ENCODE measurements at regions not wholly inside any gene's neighbourhood (a gene's known extent, or its start where the extent isn't known, plus 50 kb on each side); places are given as distances from the start of the nearest gene placed in this dataset.

DNA sequence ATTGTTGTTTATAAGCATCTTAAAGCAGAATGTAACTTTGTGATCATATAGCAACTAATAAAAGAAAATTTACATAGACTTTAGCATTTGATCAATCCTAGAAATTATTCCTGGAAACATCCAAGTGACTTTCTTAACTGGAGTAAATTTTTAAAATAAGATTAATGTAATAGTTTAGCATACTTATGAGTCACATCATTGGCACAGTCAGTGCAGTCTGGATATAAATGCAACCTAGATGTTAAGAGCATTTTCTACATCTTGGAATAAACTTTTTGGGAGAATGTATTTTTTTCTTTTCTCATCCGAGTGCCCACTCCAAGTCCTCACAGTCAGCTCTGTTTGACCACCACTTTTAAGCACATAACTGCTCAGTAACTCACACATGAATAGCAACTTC, 324.6 kb upstream of the PLSCR5 start:
- DNase-seq (ENCODE audit: low read depth in 2 of 3, low spot score in 2 of 3): no peak

GRCh38 chr3:146928421-146929059, 323.4 kb upstream of the PLSCR5 start:
- DNase-seq (ENCODE audit: low read depth in 2 of 3, low spot score in 2 of 3): no peak

DNA sequence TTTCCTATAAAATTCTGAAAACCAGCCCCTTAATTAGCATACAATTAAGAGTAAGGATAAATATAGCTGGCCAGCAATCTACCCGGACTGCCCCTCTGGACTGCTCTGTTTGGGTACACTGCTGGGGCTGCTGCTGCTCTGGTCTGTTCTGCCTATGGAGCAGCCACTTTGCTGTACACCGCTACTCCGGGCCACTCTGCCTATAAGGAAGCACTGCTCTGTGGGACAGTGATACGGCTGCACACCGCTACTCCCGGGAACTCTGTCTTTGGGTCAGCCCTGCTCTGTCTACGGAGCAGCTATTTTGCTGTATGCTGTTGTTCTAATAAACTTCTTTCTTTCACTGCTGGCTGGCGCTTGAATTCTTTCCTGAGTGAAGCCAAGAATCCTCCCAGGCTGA, 316.5 kb upstream of the PLSCR5 start:
- DNase-seq (ENCODE audit: low read depth in 2 of 3, low spot score in 2 of 3): no peak

DNA sequence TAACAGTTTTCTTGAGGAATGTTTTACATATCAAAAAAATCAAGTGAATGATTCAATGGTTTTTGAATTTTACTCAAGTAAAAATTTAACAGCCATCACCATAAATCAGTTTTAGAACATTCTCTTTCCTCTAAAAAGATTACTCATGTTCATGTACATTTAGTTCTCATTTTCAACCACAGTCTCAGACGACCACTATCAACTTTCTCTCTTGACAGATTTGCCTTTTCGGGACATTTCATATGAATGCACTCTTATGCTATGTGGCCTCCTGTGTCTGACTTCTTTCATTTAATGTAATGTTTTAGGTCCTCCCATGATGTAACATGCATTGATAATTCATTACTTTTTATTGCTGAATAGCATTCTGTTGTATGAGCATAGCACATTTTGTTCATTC, 309.3 kb upstream of the PLSCR5 start:
- no peak for DNase-seq (ENCODE audit: low read depth in 2 of 3, low spot score in 2 of 3)

DNA sequence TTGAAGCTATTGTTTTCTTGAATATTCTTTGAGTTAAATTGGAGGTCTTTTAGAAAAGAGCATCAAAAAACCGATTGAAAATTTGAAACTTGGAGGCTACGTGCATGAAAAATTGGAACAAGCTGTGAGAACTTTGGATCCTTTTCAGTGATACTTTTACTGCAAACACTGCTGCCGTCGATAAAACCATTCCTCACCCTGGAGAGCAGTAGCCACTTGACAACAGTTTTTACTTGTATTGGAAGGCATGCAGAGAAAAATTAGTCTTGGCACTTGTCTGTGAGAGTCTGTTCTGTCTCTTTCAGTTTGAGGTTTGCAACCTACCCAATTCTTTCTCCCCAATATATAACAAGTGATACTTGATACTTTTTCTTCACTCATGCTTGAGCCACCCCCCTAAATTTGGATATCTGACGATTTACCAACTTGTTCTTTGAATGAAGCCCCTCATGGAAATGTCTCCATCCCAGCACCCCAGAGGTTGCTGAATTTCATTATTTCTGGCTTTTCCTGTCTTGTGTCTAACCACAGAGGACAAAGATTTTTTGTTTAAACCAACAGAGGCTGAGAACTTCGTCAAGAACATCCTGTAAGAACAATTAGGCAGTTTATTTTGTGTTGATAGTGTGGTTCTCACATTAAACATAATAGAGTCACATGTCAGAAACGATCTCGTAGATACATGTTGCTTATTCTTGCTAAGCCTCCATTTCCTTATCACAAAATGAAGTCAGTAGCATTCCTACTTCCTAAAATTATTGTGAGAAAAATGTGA, 307.3 kb upstream of the PLSCR5 start:
- no peak for DNase-seq (ENCODE audit: low read depth in 2 of 3, low spot score in 2 of 3)

DNA sequence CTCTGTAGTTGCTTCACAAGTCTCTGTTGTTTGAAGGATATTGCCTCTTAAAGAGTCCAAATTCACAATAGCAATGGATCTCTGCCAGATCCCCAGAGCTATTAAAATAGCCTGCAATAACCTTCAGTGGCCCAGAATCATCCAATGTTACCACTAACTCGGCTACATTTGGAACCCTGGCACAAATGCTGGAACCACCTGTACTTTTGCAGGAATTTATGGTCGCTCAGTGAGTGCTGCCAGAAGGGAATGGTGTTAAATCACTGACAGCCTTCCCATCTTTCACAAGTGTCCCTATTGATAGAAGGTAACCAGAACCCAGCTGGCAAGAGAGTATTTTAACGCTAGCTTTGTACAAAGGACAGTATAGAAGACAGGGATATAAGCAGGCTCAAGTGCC, 298.8 kb upstream of the PLSCR5 start:
- no peak for DNase-seq (ENCODE audit: low read depth in 2 of 3, low spot score in 2 of 3)

DNA sequence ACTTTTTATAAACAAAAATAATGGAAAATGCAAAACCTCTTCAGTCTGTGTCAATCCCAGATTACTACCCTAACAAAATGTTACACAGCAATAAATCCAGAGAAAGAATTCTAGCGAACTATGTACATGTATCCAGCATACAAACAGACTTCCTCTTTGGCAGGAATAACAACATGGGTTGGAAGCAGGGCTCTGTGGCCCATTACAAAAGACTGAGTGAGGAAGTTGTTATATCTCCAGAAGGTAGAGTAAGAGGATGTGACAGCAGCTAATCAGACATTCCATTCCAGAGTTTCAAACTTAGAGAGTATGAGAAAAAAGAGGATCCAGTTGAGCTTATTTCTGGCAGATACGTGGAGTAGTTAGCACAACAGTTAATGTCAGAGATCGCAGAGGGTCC, 294.0 kb upstream of the PLSCR5 start:
- no peak for DNase-seq (ENCODE audit: low read depth in 2 of 3, low spot score in 2 of 3)

- no peak for DNase-seq (ENCODE audit: low read depth in 2 of 3, low spot score in 2 of 3)
Measured at GRCh38 chr3:146896711-146897110, 291.6 kb upstream of the PLSCR5 start.

- DNase-seq (ENCODE audit: low read depth in 2 of 3, low spot score in 2 of 3): no peak
Measured at GRCh38 chr3:146895026-146895749, 290.0 kb upstream of the PLSCR5 start.

DNA sequence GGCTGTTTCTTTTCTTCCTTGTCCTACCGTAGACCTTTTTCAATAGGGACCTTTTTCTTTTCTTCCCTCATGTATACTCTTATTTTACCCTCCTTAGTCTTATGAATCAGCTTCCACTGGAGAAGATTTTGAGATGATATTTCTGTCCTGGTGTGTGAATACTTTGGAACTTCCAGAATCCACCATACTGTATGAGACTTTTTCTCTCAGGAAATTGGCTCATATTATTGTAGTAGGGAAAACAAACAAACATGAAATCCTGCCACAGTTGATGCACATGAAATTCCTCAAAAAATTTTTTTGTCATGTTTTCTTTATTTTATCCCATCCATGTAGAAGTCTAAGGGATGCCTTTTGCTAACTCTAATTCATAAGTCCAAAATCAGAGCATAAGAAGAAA, 289.3 kb upstream of the PLSCR5 start:
- no peak for DNase-seq (ENCODE audit: low read depth in 2 of 3, low spot score in 2 of 3)

DNA sequence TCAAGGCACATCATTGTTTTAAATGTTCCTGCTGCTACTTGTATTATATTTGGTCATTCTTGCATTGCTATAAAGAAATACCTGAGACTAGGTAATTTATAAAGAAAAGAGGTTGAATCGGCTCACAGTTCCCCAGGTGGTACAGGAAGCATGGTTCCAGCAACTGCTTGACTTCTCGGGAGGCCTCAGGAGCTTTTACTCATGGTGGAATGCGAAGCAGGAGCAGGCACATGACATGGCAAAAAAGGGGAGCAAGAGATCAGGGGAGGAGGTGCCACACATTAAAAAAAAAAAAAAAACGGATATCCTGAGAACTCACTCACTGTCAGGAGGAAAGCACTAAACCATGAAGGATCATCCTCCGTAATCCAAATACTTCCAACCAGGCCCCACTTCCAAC, 286.9 kb upstream of the PLSCR5 start:
- no peak for DNase-seq (ENCODE audit: low read depth in 2 of 3, low spot score in 2 of 3)

DNA sequence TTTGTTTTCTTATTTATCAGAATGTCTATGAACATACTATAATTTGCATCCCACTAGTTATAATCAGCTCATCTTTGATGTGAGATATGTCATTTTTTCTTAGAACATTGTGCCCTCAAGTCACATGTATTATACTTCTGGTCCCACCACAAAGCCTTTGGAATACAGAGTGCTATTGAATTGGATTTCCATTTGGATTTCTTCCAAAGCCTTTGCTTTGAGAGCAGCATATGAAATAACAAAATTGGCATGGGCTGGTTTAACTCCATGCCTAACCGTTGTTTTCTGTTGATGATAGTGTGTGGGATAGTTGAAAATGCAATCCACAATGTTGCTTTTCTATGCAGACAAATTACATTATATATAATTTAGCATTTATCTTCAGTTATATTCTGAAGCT, 284.5 kb upstream of the PLSCR5 start:
- no peak for DNase-seq (ENCODE audit: low read depth in 2 of 3, low spot score in 2 of 3)

GRCh38 chr3:146888176-146888575, 283.0 kb upstream of the PLSCR5 start:
- no peak for DNase-seq (ENCODE audit: low read depth in 2 of 3, low spot score in 2 of 3)

GRCh38 chr3:146884721-146885120, 279.6 kb upstream of the PLSCR5 start:
- DNase-seq (ENCODE audit: low read depth in 2 of 3, low spot score in 2 of 3): no peak

GRCh38 chr3:146884296-146884695, 279.1 kb upstream of the PLSCR5 start:
- no peak for DNase-seq (ENCODE audit: low read depth in 2 of 3, low spot score in 2 of 3)

DNA sequence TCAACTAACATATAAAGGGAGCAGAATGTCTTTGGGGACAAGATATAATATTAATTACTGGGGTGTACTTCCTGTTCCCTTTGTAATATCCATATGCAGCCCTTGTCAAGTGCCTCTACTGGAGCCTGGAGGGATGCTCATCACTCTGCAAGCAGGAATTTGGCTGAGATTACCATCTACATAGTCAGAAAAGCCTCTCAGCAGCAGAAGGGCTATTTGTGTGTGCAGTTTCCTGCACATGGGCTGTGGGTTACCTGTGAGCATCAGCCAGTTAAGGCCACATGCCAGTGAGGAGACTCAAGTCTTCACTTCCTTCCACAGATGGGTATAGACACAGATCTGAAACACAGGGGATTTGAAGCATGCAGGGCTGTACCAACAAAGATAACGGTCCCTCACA, 278.1 kb upstream of the PLSCR5 start:
- DNase-seq (ENCODE audit: low read depth in 2 of 3, low spot score in 2 of 3): no peak

DNA sequence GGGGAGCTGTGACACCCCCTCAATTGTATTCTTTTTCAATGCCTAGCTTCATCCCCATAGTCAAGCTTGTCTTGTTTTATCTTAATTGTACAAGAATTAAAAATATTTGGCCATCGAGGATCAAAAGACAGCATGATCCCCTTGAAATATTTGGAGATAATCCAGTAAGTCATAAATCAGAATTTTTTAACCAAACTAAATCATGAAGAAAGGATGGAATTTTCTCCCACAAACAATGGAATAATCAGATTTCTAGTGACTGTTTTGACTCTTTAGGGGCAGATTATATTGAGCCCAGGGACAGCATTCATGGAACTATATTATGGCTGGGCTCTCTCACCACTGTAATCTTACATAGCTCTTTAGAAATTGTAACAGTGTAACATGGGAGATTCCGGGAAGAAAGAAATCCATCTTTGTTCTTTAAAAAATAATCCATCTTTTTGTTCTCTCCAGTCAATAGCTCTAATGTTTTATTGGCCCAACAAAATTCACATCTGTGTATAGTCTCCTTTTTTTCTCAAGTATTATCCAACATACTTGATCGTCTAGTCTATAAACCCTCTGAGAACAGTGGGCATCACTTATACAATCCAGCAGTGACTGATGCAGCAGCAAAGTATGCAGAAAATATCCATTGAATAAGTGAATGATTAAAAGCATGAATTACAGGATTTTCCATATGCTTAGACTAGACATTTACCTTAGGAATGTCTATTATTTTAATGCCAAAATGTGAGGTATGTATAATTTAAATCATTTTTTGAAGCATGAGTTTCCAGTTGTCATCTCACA, 277.0 kb upstream of the PLSCR5 start:
- no peak for DNase-seq (ENCODE audit: low read depth in 2 of 3, low spot score in 2 of 3)

GRCh38 chr3:146881356-146881755, 276.2 kb upstream of the PLSCR5 start:
- no peak for DNase-seq (ENCODE audit: low read depth in 2 of 3, low spot score in 2 of 3)

DNA sequence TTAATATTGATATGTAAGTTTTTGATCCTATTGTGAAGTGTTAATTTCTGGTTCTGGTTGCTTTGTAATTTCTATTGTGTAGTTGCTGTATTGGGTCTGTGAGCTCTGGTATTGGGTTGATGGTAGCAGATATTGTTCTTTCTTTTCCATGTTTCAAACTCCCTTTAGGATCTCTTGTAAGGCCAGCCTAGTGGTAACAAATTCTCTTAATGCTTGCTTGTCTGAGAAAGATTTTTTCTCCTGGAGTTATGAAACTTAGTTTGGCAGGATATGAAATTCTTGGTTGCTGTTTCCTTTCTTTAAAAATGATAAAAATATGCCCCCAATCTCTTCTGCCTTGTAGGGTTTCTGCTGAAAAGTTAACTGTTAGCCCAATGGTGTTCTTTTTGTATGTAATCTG, 268.6 kb upstream of the PLSCR5 start:
- no peak for DNase-seq (ENCODE audit: low read depth in 2 of 3, low spot score in 2 of 3)

DNA sequence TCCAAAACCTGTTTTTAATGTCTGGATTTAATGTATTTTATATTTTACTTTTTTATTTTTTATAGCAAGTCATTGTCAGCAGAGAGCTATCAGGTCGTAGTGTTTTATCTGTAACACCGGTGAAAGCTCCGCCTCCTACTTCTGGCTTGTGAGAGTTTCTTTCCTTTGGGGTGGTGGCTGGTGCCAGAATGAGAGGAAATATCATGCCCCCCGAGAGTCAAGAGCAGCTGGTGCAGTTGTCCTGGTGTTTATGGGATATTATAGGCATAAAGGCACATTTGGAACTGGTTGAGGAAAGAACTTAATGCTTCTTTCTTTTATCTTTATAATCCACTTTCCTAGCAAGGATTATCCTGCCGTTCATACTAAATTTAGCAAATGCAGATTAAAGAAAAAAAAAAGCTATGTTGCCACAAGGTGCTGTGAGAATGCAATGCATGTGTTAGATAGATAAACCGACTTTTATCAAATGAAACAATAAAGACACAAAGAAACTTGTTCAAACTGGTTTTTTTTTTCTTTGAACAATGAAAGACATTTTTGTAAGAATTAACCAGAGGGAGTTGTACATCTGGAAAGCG, 260.1 kb upstream of the PLSCR5 start:
- no peak for DNase-seq (ENCODE audit: low read depth in 2 of 3, low spot score in 2 of 3)

DNA sequence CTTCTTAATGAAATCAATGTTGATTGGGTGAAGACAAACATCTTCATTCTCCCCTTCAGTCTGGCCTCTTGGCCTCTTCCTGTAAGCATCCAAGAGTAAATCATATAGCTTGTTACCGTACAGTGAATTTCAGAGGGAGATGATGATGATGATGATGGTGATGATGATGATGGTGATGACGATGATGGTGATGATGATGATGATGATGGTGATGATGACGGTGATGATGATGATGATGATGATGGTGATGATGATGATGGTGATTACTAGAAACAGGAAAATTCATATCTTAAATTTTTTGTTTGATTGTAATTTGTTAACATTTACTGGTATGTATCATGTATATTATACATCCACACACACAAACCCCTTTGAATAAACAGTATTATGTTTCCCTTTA, 256.1 kb upstream of the PLSCR5 start:
- DNase-seq (ENCODE audit: low read depth in 2 of 3, low spot score in 2 of 3): no peak
